ENCODE measurements at regions not wholly inside any gene's neighbourhood (a gene's known extent, or its start where the extent isn't known, plus 50 kb on each side); places are given as distances from the start of the nearest gene placed in this dataset.

GRCh38 chr10:20990604-20991003 is 93.5 kb upstream of the NEBL start:
- TF ChIP-seq CTCF (IDR thresholded peaks at IDR 0.05 in 8 of 11, conservative IDR thresholded peaks at IDR 0.05 in 3 of 11), result no peak
- no peak for TF ChIP-seq POLR2A (IDR thresholded peaks at IDR 0.05)
- TF ChIP-seq POLR2AphosphoS5 (IDR thresholded peaks at IDR 0.05), result no peak
